Endothelial cell (in vitro differentiated cells): ENCODE measurements at regions not wholly inside any gene's neighbourhood (a gene's known extent, or its start where the extent isn't known, plus 50 kb on each side); places are given as distances from the start of the nearest gene placed in this dataset.
"Not testable (repeated sequence)": the region's sequence is repeated elsewhere in the genome, so short reads cannot be mapped to it uniquely, and the experiment has no call there.

Experiments used
- DNase-seq: peaks from one replicate; pipeline ENCODE4 v3.0.0; 2021; ENCODE audit warnings: low spot score
- H3K27ac Mint-ChIP-seq: one replicate; pipeline ENCODE4 v1.8.0; 2021; ENCODE audit warnings: mixed read lengths, inconsistent platforms; ENCODE audit not compliant: unreplicated experiment
- H3K27me3 Mint-ChIP-seq: one replicate; pipeline ENCODE4 v1.8.0; 2021; ENCODE audit warnings: mild to moderate bottlenecking, moderate library complexity, mixed read lengths, inconsistent platforms; ENCODE audit not compliant: unreplicated experiment
- H3K36me3 Mint-ChIP-seq: one replicate; pipeline ENCODE4 v1.8.0; 2021; ENCODE audit warnings: mild to moderate bottlenecking, low read depth, mixed read lengths, inconsistent platforms; ENCODE audit not compliant: unreplicated experiment
- H3K4me1 Mint-ChIP-seq: one replicate; pipeline ENCODE4 v1.8.0; 2021; ENCODE audit warnings: mild to moderate bottlenecking, mixed read lengths, inconsistent platforms; ENCODE audit not compliant: unreplicated experiment
- H3K4me3 Mint-ChIP-seq: one replicate; pipeline ENCODE4 v1.8.0; 2021; ENCODE audit warnings: mild to moderate bottlenecking, mixed read lengths, inconsistent platforms; ENCODE audit not compliant: unreplicated experiment
- H3K9me3 Mint-ChIP-seq: one replicate; pipeline ENCODE4 v1.8.0; 2021; ENCODE audit warnings: mixed read lengths, inconsistent platforms; ENCODE audit not compliant: unreplicated experiment
- CTCF ChIP-seq: fragments of 200-600 bp; sonication (generic); IDR thresholded peaks from one replicate; pipeline ENCODE4 v1.5.0; 2021; ENCODE audit warnings: antibody characterized with exemption; ENCODE audit not compliant: unreplicated experiment

- no peak overlapping the region for H3K4me3 Mint-ChIP-seq
- no peaks in the 10 kb centered on the region for H3K36me3 Mint-ChIP-seq
- DNase-seq = no peak
- TF ChIP-seq CTCF = no peak
- H3K27ac Mint-ChIP-seq = no peak overlapping the region
- H3K9me3 Mint-ChIP-seq = no peaks in the 10 kb centered on the region
- no peaks in the 10 kb centered on the region for H3K27me3 Mint-ChIP-seq
- no peaks in the 10 kb centered on the region for H3K4me1 Mint-ChIP-seq
Observed at GRCh38 chr1:164443836-164444235, 115.1 kb upstream of the PBX1 start.

GRCh38 chr1:164446020-164446419 is 113.0 kb upstream of the PBX1 start:
- TF ChIP-seq CTCF = no peak
- H3K4me3 Mint-ChIP-seq = no peak overlapping the region
- H3K9me3 Mint-ChIP-seq = no peaks in the 10 kb centered on the region
- H3K27ac Mint-ChIP-seq = no peak overlapping the region
- no peak for DNase-seq
- no peaks in the 10 kb centered on the region for H3K4me1 Mint-ChIP-seq
- no peaks in the 10 kb centered on the region for H3K27me3 Mint-ChIP-seq
- no peaks in the 10 kb centered on the region for H3K36me3 Mint-ChIP-seq

- H3K4me3 Mint-ChIP-seq = no peak overlapping the region
- H3K27me3 Mint-ChIP-seq = no peaks in the 10 kb centered on the region
- H3K27ac Mint-ChIP-seq = no peak overlapping the region
- no peaks in the 10 kb centered on the region for H3K9me3 Mint-ChIP-seq
- no peaks in the 10 kb centered on the region for H3K36me3 Mint-ChIP-seq
- H3K4me1 Mint-ChIP-seq = no peaks in the 10 kb centered on the region
- no peak for TF ChIP-seq CTCF
- no peak for DNase-seq
Observed at GRCh38 chr1:164452549-164452948, 106.4 kb upstream of the PBX1 start.

GRCh38 chr1:164456272-164456671 is 102.7 kb upstream of the PBX1 start:
- Mint-ChIP-seq H3K27ac (no peak overlapping the region), H3K9me3 (no peaks in the 10 kb centered on the region), H3K4me3 (no peak overlapping the region), H3K4me1 (no peaks in the 10 kb centered on the region), H3K36me3 (no peaks in the 10 kb centered on the region), H3K27me3 (no peaks in the 10 kb centered on the region)
- DNase-seq = no peak
- TF ChIP-seq CTCF = no peak

- H3K4me3 Mint-ChIP-seq, DNase-seq, H3K27ac Mint-ChIP-seq, H3K4me1 Mint-ChIP-seq, H3K27me3 Mint-ChIP-seq, H3K9me3 Mint-ChIP-seq, H3K36me3 Mint-ChIP-seq: not testable (repeated sequence)
Observed at GRCh38 chr1:164459176-164459575, 99.8 kb upstream of the PBX1 start.

- Mint-ChIP-seq H3K36me3 (no peaks in the 10 kb centered on the region), H3K9me3 (no peaks in the 10 kb centered on the region), H3K4me3 (no peak overlapping the region), H3K4me1 (no peaks in the 10 kb centered on the region), H3K27ac (no peak overlapping the region), H3K27me3 (no peaks in the 10 kb centered on the region)
- no peak for TF ChIP-seq CTCF
- no peak for DNase-seq
Observed at GRCh38 chr1:164466001-164466421, 93.0 kb upstream of the PBX1 start.
